Prostate gland (tissue), 2 donors: ENCODE measurements at regions not wholly inside any gene's neighbourhood (a gene's known extent, or its start where the extent isn't known, plus 50 kb on each side); places are given as distances from the start of the nearest gene placed in this dataset.

Experiments
- POLR2A ChIP-seq: fragments of 450-650 bp; IDR thresholded peaks from one replicate; pipeline ENCODE4 v1.6.1; 2016; ENCODE audit warnings: antibody characterized with exemption, mild to moderate bottlenecking
- POLR2AphosphoS5 ChIP-seq: sonication (generic); formaldehyde crosslinking; IDR thresholded peaks from one replicate; pipeline ENCODE4 v1.6.1; 2017; ENCODE audit warnings: antibody characterized with exemption
- TF ChIP-seq, protein P1 (sequence below), 4 experiments: fragments of 200-600 bp in 2 of 4; fragments of 450-650 bp in 2 of 4; sonication (generic) in 2 of 4; IDR thresholded peaks; 1 replicate in 3 of 4; 2 replicates in 1 of 4; pipeline ENCODE4 v1.5.1; 2016 to 2019; ENCODE audit warnings: antibody characterized with exemption in 4 of 4, mild to moderate bottlenecking in 2 of 4, moderate library complexity in 2 of 4

DNA sequence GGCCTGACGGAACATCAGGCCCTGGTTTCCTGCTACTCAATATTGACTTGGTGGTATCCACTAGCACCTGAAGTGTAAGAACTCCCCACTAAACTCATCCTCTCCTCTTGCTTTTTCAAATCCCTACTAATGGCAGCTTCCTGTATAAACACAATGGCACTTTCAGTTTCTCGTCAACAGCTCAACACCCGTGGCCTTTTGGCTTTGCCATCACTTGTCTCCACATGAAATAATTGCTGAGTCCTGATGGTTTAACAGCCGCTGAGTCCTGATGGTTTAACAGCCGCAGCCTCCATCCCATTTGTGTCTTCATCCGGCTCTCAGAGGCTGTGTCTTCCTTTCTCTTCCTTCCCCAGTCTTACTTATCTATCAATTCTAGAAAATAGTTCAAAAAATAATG lies 261.4 kb upstream of the PITRM1 start:
- TF ChIP-seq, protein P1, sequence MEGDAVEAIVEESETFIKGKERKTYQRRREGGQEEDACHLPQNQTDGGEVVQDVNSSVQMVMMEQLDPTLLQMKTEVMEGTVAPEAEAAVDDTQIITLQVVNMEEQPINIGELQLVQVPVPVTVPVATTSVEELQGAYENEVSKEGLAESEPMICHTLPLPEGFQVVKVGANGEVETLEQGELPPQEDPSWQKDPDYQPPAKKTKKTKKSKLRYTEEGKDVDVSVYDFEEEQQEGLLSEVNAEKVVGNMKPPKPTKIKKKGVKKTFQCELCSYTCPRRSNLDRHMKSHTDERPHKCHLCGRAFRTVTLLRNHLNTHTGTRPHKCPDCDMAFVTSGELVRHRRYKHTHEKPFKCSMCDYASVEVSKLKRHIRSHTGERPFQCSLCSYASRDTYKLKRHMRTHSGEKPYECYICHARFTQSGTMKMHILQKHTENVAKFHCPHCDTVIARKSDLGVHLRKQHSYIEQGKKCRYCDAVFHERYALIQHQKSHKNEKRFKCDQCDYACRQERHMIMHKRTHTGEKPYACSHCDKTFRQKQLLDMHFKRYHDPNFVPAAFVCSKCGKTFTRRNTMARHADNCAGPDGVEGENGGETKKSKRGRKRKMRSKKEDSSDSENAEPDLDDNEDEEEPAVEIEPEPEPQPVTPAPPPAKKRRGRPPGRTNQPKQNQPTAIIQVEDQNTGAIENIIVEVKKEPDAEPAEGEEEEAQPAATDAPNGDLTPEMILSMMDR (IDR thresholded peaks at IDR 0.05): no peak
- no peak for TF ChIP-seq POLR2AphosphoS5
- TF ChIP-seq POLR2A: no peak
